ENCODE measurements at regions not wholly inside any gene's neighbourhood (a gene's known extent, or its start where the extent isn't known, plus 50 kb on each side); places are given as distances from the start of the nearest gene placed in this dataset.

DNA sequence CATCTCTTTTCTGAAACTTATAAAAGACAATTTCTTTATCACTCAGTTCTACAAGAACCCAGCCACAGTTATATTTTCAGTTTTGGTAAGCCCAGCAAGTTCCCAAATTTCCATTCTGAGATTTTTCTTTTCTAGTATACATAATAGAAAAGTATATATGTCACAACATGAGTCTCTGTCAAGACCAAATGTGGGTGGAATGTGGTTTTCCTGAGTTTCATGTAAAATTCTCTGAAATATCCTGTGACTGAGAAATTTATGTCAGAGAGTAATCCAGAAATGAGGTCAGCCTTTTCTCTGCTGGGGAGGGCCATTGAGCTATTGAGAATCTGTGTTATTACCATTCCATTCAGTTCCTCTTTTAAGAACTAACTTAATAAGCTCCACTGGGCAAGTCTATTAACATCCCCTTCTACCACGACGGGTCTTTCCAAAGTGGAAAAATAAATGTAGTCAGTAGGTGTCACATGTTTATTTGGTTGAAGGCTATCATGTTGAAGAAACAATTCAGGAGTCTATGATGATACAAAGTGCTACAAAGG is 100.7 kb upstream of the HMGN3 start:
- H3K36me3 ChIP-seq = no peaks in the 10 kb centered on the region
- no peaks in the 10 kb centered on the region for H3K27me3 ChIP-seq (replicated peaks; ENCODE audit: insufficient read depth)
- no peaks in the 10 kb centered on the region for H3K9me3 ChIP-seq
- no peaks in the 10 kb centered on the region for H3K4me1 ChIP-seq (replicated peaks)
- H3K27ac ChIP-seq = no peak overlapping the region
- TF ChIP-seq POLR2A (IDR thresholded peaks at IDR 0.05) (no peak), POLR2AphosphoS5 (IDR thresholded peaks at IDR 0.05) (no peak)
- TF ChIP-seq, protein P1, sequence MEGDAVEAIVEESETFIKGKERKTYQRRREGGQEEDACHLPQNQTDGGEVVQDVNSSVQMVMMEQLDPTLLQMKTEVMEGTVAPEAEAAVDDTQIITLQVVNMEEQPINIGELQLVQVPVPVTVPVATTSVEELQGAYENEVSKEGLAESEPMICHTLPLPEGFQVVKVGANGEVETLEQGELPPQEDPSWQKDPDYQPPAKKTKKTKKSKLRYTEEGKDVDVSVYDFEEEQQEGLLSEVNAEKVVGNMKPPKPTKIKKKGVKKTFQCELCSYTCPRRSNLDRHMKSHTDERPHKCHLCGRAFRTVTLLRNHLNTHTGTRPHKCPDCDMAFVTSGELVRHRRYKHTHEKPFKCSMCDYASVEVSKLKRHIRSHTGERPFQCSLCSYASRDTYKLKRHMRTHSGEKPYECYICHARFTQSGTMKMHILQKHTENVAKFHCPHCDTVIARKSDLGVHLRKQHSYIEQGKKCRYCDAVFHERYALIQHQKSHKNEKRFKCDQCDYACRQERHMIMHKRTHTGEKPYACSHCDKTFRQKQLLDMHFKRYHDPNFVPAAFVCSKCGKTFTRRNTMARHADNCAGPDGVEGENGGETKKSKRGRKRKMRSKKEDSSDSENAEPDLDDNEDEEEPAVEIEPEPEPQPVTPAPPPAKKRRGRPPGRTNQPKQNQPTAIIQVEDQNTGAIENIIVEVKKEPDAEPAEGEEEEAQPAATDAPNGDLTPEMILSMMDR (IDR thresholded peaks at IDR 0.05) = no peak
- DNase-seq (ENCODE audit: low spot score) = no peak
- intact Hi-C loops (cut with DNase I) = no loop called here
- H3K4me3 ChIP-seq = no peak overlapping the region
- WGBS = 67% methylated on average over 2 of the region's 2 CpGs

DNA sequence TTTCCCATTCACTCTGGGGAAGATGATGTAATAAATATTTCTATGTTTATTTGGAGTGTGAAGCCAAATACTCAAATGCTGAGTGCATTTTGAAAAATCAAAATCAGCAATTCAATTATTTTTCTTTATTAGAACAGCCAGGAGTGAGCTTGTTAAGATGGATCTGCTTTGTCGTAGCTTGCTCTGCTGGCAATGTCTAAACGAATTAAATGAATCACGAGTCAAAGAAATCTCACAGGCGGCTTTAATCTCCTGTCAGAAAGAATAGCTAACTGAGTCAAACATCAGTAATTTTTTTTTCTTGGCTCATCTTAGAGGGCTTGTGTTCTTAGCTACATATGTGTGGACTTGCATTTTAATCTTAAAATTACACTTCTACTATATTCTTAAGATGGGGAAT is 100.2 kb upstream of the HMGN3 start:
- Histone ChIP-seq H3K36me3 (no peaks in the 10 kb centered on the region), H3K4me1 (replicated peaks) (no peaks in the 10 kb centered on the region), H3K4me3 (no peak overlapping the region), H3K9me3 (no peaks in the 10 kb centered on the region), H3K27ac (no peak overlapping the region), H3K27me3 (replicated peaks; ENCODE audit: insufficient read depth) (no peaks in the 10 kb centered on the region)
- TF ChIP-seq POLR2AphosphoS5 (IDR thresholded peaks at IDR 0.05) (no peak), POLR2A (IDR thresholded peaks at IDR 0.05) (no peak)
- TF ChIP-seq, protein P1 (IDR thresholded peaks at IDR 0.05) = no peak
- no peak for DNase-seq (ENCODE audit: low spot score)
- intact Hi-C loops (cut with DNase I) = no loop called here
- 30% methylated on average over 4 of the region's 4 CpGs for WGBS

DNA sequence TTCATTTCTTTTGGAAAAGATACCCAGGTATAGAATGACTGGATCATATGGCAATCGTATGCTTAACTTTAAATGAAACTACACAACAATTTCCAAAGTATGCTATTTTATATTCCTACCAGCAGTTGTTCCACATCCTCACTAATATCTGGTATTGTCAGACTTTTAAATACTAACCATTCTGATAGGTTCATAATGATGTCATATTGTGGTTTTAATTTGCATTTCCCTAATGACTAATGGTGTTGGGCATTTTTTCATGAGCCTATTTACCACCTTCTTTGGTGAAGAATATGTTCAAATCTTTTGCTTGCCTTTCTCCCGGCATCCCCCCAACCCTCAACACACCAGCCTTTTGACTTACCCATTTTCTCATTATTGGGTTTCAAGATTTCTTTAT is 96.2 kb upstream of the HMGN3 start:
- no peak for DNase-seq (ENCODE audit: low spot score)
- TF ChIP-seq POLR2A (IDR thresholded peaks at IDR 0.05) (no peak), POLR2AphosphoS5 (IDR thresholded peaks at IDR 0.05) (no peak)
- TF ChIP-seq, protein P1 (IDR thresholded peaks at IDR 0.05) = no peak
- Histone ChIP-seq H3K4me1 (replicated peaks) (no peaks in the 10 kb centered on the region), H3K36me3 (no peaks in the 10 kb centered on the region), H3K4me3 (no peak overlapping the region), H3K27me3 (replicated peaks; ENCODE audit: insufficient read depth) (no peaks in the 10 kb centered on the region), H3K9me3 (no peaks in the 10 kb centered on the region), H3K27ac (no peak overlapping the region)
- intact Hi-C loops (cut with DNase I) = no loop called here
- WGBS = 92% methylated on average over 2 of the region's 2 CpGs

DNA sequence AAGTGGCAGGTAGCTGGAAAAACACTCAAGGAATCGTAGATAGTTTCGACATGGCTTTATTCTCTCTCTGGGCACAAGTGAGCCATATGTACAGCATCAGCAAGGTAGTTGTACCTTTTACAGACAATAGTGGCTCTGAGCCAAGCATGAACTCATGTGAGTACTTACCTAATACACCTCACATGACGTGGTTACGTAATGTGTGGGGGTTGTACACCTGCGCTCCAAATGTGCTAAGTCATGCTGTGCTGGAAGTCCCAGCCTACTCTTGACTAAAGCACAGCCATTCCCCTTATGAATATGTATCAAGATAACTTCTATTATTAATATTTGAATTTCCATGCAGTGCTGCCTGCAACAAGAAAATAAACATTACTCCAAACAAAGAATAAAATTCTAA is 78.8 kb upstream of the HMGN3 start:
- H3K36me3 ChIP-seq = no peaks in the 10 kb centered on the region
- H3K4me3 ChIP-seq = no peak overlapping the region
- H3K27ac ChIP-seq = no peak overlapping the region
- no peak for DNase-seq (ENCODE audit: low spot score)
- WGBS = 91% methylated on average over 5 of the region's 5 CpGs
- H3K4me1 ChIP-seq (replicated peaks) = no peaks in the 10 kb centered on the region
- no peak for TF ChIP-seq POLR2AphosphoS5 (IDR thresholded peaks at IDR 0.05)
- no peak for TF ChIP-seq POLR2A (IDR thresholded peaks at IDR 0.05)
- H3K9me3 ChIP-seq = no peaks in the 10 kb centered on the region
- intact Hi-C loops (cut with DNase I) = no loop called here
- H3K27me3 ChIP-seq (replicated peaks; ENCODE audit: insufficient read depth) = no peaks in the 10 kb centered on the region

DNA sequence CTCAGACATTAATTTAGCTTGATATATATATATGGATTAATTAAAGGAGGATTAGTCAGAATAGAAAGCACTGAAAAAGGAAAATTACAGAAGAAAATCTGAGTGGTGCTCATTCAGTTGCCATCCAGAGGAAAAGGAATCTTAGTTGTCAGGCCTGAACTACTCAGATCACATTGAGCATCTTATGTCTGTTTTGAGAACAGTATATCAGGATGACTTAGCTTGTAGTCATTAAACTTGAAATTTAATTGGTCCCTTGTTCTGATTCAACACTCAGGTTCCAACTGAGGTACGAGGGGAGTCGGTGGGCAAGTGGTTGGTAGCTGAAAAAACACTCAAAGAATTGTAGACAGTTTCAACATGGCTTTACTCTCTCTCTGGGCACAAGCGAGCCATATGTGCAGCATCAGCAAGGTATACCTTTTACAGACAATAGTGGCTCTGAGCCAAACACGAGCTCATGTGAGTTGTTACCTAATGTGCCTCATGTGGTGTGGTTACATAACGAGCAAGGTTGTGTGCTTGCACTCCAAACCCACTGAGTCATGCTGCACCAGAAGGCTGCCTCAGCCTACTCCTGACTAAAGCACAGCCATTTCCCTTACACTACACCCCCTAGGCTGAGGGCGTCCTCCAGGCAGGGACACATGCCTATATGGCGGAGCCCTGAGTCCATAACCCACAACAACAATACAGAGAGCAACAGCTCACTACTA is 73.0 kb upstream of the HMGN3 start:
- intact Hi-C loops (cut with DNase I) = no loop called here
- H3K4me3 ChIP-seq = no peak overlapping the region
- no peak for DNase-seq (ENCODE audit: low spot score)
- TF ChIP-seq, protein P1 (IDR thresholded peaks at IDR 0.05) = no peak
- TF ChIP-seq POLR2AphosphoS5 (IDR thresholded peaks at IDR 0.05) (no peak), POLR2A (IDR thresholded peaks at IDR 0.05) (no peak)
- no peaks in the 10 kb centered on the region for H3K27me3 ChIP-seq (replicated peaks; ENCODE audit: insufficient read depth)
- no peaks in the 10 kb centered on the region for H3K4me1 ChIP-seq (replicated peaks)
- no peak overlapping the region for H3K27ac ChIP-seq
- no peaks in the 10 kb centered on the region for H3K9me3 ChIP-seq
- H3K36me3 ChIP-seq = no peaks in the 10 kb centered on the region
- 88% methylated on average over 7 of the region's 7 CpGs for WGBS
